ENCODE measurements at regions not wholly inside any gene's neighbourhood (a gene's known extent, or its start where the extent isn't known, plus 50 kb on each side); places are given as distances from the start of the nearest gene placed in this dataset.

GRCh38 chr12:69059465-69060457 is 126.8 kb upstream of the CPM start:
- WGBS, 2 donors, result 80 to 86% methylated on average over 8 of the region's 8 CpGs
- H3K36me3 ChIP-seq (ENCODE audit: control insufficient read depth in 4 of 4, insufficient read depth in 4 of 4, low read length in 4 of 4), result no peaks in the 10 kb centered on the region
- no peaks in the 10 kb centered on the region for H3K9me3 ChIP-seq (ENCODE audit: control insufficient read depth in 4 of 4, insufficient read depth in 3 of 4, low read length in 3 of 4)
- H3K27me3 ChIP-seq (ENCODE audit: control insufficient read depth in 3 of 3, insufficient read depth in 3 of 3, low read length in 2 of 3), result no peaks in the 10 kb centered on the region
- no peak overlapping the region for H3K27ac ChIP-seq (ENCODE audit: low read depth in 1 of 2, low read length in 1 of 2)
- ATAC-seq (ENCODE audit: insufficient read depth, low FRiP score), result peak; percentile 42
- TF ChIP-seq CTCF (IDR thresholded peaks at IDR 0.05; ENCODE audit: control extremely low read depth, extremely low read depth), result no peak
- no peak overlapping the region for H3K4me3 ChIP-seq
- H3K4me1 ChIP-seq (ENCODE audit: control insufficient read depth in 5 of 5, insufficient read depth in 5 of 5, low read length in 5 of 5), result peaks cover 0 to 7% (median 0%) of the 10 kb centered on the region in 5 donors
- H3K9ac ChIP-seq (ENCODE audit: insufficient read depth in 1 of 2, low read length in 2 of 2), result no peak overlapping the region
- DNase-seq, result no peak

GRCh38 chr12:69061574-69061973 is 128.6 kb upstream of the CPM start:
- no peak overlapping the region for H3K4me3 ChIP-seq
- H3K9ac ChIP-seq (ENCODE audit: insufficient read depth in 1 of 2, low read length in 2 of 2), result no peak overlapping the region
- H3K36me3 ChIP-seq (ENCODE audit: control insufficient read depth in 4 of 4, insufficient read depth in 4 of 4, low read length in 4 of 4), result no peaks in the 10 kb centered on the region
- no peak for TF ChIP-seq CTCF (IDR thresholded peaks at IDR 0.05; ENCODE audit: control extremely low read depth, extremely low read depth)
- DNase-seq (no peak), ATAC-seq (ENCODE audit: insufficient read depth, low FRiP score) (no peak)
- H3K4me1 ChIP-seq (ENCODE audit: control insufficient read depth in 5 of 5, insufficient read depth in 5 of 5, low read length in 5 of 5), result peaks cover 0 to 7% (median 5%) of the 10 kb centered on the region in 5 donors
- 55 to 84% methylated on average over 1 of the region's 1 CpG for WGBS, 2 donors
- no peak overlapping the region for H3K27ac ChIP-seq (ENCODE audit: low read depth in 1 of 2, low read length in 1 of 2)
- no peaks in the 10 kb centered on the region for H3K27me3 ChIP-seq (ENCODE audit: control insufficient read depth in 3 of 3, insufficient read depth in 3 of 3, low read length in 2 of 3)
- H3K9me3 ChIP-seq (ENCODE audit: control insufficient read depth in 4 of 4, insufficient read depth in 3 of 4, low read length in 3 of 4), result no peaks in the 10 kb centered on the region

- 86 to 92% methylated on average over 3 of the region's 3 CpGs for WGBS, 2 donors
- Histone ChIP-seq H3K9ac (ENCODE audit: insufficient read depth in 1 of 2, low read length in 2 of 2) (no peak overlapping the region), H3K27me3 (ENCODE audit: control insufficient read depth in 3 of 3, insufficient read depth in 3 of 3, low read length in 2 of 3) (no peaks in the 10 kb centered on the region), H3K9me3 (ENCODE audit: control insufficient read depth in 4 of 4, insufficient read depth in 3 of 4, low read length in 3 of 4) (no peaks in the 10 kb centered on the region), H3K36me3 (ENCODE audit: control insufficient read depth in 4 of 4, insufficient read depth in 4 of 4, low read length in 4 of 4) (no peaks in the 10 kb centered on the region), H3K4me3 (no peak overlapping the region), H3K4me1 (ENCODE audit: control insufficient read depth in 5 of 5, insufficient read depth in 5 of 5, low read length in 5 of 5) (peaks cover 0 to 6% (median 2%) of the 10 kb centered on the region in 5 donors), H3K27ac (ENCODE audit: low read depth in 1 of 2, low read length in 1 of 2) (no peak overlapping the region)
- no peak for ATAC-seq (ENCODE audit: insufficient read depth, low FRiP score)
- DNase-seq, result no peak
- no peak for TF ChIP-seq CTCF (IDR thresholded peaks at IDR 0.05; ENCODE audit: control extremely low read depth, extremely low read depth)
Measured at GRCh38 chr12:69062621-69063237, 129.8 kb upstream of the CPM start.
